Kidney glomerular epithelial cell (primary cell): ENCODE measurements at regions not wholly inside any gene's neighbourhood (a gene's known extent, or its start where the extent isn't known, plus 50 kb on each side); places are given as distances from the start of the nearest gene placed in this dataset.
"Not testable (repeated sequence)": the region's sequence is repeated elsewhere in the genome, so short reads cannot be mapped to it uniquely, and the experiment has no call there.

Experiments
- DNase-seq: peaks from one replicate; lab custom pipeline; 2025; lab: John Stamatoyannopoulos, UW

DNA sequence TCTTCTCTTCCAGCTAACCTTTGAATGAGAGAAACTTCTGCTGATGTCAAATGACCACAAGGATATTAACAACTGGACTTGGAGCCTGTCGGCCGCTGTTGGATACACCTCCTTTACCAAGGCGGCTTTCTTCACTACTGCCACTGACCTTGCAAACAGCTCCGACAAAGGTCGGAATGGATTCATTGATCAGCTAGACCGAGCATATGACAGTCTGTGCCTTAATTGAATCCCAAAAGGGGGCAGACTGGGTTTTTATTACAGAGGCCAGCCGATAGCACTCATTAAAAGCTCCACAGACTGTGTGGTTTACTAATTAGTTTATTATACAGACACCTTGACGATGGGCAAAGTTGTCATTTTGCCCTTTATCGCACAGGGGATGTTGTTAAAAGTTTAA, 394.5 kb downstream of the RERGL start:
- no peak for DNase-seq

DNA sequence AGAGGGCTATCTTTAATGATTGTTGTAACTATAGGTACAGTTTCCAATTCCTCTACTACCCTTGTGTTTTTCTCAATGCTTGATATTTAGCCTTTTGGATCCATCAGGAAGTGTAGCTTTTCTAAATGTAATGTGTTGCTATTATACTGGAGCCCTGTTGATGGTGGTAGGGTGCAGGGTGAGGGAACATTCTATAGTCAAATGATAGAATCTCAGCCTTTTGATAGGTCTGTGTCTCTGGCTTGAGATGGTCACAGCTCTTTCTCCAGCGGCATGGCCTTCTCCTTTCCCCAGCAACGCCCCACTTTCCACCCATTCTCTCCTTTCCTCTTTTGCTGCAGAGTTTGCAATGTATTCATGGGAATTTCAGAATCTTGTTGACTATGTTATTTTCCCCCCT, 398.6 kb downstream of the RERGL start:
- DNase-seq = no peak

DNA sequence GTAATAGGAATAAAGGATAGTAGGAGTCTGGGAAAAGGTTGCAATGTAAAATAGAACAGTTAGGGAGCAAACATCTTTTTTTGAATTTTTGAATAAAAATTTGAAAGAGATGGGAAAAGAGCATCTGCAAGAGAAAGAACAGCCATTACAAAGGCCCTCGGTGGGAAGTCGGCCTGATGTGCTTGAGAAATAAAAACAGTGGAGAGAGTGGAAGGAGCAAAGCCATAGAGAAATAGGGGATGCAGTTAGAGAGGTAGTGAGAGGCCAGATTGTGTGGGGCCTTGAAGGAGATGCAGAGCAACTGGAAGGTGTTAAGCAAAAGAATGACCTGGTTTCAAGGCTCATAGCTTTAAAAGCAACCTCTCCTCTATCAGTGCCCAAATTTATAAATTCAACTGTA, 409.8 kb downstream of the RERGL start:
- DNase-seq = no peak

DNA sequence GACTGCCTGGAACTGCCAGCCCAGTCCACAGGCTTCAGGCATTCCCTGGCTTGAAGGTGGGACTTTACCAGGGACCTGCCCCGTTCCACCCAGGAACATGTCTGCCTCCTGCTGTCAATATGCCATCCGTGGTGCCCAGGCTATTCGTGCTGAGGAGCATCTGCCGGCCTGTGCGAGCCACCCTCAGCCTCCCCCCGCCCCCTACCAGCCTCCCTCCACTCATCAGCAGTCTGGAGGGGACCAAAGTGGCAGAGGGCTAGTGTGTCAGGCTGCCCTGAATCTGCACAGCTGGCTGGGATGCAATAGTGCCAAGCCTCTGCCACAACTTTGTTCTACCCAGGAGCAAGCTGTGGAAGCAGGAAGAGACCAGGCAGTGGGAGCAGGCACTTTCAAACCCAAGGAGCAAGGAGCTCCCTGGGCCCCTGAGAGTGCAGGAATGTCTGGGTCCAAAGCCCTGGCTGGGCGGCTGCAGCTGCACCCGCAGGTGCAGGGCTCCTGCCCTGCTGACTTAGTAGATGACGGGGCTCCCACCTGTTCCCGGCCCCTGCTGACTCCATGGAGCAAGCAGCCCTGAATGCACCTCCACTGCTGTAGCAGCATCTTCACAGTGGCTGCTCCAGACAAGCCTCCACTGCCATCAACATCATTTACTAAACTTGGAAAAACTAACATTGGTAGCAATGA, 423.2 kb downstream of the RERGL start:
- DNase-seq = no peak

DNA sequence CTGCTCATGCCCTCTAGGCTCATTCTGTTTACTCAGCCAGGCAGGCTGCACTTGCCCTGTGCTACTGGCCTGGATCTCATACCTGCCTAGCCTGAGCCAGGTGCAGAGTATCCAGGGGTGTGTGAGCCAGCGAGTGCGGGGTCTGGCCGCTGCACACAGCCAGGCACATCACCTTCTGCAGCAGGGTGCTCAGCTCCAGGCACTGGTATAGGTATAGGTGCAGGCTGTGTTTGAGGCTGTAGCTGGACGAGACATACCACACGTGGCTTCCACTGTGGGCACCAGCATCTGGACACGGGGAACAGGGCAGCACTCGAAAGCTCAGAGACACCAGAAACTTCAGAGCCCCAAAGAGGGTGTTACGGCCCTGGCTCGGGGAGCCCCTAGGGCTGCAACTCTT, 424.2 kb downstream of the RERGL start:
- no peak for DNase-seq

DNA sequence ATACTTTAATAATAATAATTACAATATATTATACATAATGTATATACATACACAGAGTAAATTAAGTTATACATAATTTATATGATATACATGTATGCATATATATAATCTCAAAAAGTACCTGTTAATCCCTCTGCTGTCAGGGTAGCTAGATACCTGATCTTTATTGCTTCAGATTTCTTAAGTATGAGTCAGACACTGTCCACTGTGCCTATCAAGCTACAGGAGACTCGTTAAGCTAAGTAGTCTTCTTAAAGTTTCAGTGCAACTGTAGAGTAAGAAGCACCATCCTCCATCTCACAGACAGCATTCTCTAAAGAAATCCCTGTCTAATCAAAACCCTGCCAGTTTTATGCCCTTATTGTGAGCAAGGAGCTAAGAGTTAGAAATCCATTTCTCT, 428.7 kb downstream of the RERGL start:
- no peak for DNase-seq

DNA sequence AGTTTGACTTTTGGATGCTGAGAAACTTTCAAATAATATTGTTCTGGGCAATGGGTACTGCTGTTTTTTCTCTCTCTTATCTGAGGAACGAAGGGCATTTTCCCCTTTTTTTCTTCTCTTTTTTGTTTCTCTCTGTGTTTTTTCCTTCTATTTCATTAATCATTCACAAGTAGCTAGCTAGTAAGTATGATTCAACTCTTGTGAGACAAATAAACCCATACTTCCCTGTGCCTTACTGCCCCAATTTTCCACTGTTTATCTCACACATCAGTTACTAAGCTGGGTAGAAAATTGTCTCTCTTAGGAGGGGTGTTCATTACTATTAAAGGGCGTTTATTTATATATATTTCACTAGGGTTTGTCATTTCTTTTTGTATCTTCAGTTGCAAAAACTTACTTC, 437.6 kb downstream of the RERGL start:
- peak; percentile 44 for DNase-seq

DNA sequence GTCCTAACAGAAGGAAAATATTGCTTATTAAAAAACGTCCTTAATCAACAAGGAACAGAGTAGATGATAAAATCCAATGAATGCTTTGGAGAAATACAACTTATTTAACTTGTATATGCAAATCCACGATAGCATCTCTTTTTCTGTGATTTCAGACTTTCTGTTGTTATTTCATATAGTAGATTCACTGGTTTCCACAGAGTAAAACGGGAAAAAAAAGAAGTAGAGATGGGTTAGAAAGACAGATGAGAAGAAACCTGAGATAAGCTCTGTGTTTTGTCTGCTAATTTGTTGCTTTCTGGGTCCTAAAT, 447.7 kb downstream of the RERGL start:
- DNase-seq = no peak

DNA sequence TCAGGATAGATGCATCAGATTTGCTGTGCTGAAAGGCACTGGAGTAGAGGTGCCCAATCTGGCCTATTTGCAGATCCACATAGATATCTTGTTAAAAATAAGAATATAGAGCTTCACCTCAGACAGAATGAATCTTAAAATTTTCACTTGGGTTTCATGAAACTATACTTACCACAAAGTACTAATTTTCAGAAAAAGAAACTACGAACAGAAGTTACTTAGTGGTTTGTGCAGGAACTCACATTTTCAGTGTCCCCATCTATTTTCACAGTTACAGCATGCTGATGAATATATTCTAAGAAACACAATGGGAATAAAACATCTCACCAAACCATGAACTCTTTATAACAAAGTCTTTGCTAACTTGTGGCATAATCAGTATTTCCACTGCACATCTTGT, 449.4 kb downstream of the RERGL start:
- no peak for DNase-seq

DNA sequence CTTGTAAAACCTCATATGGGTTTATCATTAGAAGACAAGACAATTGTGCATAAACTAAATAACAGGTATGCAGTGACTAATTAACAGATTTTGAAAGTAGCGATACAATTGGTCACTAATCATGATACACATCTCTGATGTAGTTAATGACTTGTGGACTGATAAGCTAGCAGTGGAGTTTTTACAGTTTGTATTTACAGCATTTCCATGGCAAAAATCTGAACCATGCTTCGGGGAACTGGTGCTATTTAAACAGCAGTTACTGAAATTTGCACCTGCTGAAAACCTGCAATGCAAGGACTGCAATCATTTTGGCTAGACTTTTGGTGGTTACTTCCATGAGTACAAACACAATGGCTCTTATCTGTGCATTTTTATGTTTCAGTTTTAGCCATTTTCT, 471.2 kb downstream of the RERGL start:
- DNase-seq = no peak

DNA sequence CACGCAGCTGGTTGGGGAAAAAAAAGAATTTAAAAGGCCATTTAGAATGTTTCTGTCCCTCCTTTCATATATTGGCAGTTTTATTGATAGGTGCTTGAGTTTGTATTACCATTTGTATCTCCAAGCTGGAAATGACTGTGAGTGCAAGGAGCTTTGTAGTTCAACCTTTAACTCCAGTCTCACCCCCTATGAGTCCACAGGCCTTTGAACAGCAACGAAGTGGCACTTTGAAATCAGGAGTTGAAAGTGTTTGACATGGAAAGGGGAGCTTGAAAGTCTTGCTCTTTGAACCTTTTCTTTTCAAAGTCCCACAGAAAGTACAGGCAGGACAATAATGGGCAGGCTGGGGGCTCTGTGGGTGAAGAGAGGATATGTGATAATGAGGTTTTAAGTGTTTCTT, 480.3 kb downstream of the RERGL start:
- no peak for DNase-seq

DNA sequence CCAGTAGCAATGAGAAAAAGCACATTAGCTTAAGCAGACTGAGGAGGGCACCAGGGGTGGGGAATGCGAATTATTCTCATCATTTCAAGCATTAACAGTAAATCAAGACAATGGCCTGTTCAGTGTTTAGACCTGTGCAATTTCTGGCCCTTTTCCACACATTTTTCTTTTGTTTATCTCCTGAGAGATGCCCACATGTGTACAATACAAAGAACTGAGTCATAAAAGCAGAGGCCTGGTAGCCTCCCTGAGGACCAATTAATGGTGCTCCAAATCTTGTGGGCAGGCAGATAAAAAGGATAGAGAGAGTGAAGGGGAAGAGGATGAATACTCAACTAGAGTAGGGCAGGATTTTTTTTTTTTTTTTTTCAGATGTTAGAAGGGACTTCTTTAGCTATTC, 480.8 kb downstream of the RERGL start:
- DNase-seq = no peak

DNA sequence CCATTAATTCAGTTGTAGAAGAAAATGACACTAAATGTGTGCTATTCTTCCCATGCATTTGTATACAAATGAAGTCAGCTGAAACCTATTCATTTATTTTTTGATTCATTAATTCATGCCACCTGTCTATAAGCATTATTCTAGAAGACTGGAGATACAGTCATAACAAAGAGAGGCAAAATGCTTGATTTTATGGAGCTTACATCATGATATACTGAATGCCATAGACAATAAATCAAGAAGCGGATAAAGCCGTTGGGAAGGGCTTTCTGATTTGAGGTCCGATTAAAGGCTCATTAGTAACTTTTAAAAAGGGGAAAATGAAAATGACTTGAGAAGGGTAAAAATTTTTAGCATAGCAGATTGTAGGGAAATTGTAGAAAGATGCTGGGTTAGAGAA, 494.9 kb downstream of the RERGL start:
- no peak for DNase-seq

DNA sequence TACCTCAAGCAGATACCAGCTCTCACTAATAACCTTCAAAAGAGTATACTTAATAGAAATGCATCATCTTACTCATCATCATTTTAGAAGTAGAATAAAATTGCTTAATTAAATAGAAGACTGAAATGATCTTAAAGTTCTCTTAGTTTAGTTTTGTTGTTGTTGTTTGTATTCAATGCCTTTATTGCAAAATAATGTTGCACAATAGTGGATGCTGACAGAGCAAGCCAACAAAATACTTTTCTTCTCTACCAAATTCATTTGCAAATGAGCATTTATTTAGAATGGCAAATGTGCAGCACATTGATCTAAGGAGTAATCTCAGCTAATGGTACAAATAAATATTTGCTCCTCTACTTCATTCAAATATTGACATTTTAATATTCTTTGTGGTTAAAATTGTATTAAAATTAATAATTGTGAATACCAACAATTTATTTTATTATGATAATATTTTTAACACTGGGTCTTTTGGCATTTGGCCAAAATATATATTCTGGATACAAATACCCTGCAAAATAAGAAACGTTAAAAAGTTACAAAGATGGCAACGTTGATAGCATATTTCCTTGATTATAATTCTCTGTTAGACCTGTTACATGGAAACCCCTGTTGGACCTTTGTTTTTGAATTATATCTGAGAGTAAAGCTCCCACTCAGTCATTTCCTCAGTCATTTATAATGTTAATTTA, 496.1 kb downstream of the RERGL start:
- DNase-seq = no peak

DNA sequence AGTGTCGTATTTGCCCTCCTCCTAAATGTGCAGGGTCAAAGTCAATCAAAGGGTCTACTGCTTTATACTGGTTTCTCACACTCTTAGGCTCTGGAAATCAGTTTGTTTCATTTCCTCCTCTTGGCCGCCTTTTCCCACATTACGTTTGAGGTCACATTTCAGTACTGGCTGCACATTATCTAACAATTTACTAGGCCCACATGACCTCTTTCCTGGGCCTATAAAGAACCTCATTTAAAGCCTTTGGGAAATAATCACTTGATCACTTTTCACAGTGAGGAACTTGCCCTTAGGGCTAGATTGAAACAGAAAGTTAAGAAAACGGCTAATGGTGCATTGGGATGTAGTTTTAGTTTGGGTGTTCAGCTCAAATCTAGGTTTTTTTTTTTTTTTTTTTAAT, 497.5 kb downstream of the RERGL start:
- DNase-seq = no peak

DNA sequence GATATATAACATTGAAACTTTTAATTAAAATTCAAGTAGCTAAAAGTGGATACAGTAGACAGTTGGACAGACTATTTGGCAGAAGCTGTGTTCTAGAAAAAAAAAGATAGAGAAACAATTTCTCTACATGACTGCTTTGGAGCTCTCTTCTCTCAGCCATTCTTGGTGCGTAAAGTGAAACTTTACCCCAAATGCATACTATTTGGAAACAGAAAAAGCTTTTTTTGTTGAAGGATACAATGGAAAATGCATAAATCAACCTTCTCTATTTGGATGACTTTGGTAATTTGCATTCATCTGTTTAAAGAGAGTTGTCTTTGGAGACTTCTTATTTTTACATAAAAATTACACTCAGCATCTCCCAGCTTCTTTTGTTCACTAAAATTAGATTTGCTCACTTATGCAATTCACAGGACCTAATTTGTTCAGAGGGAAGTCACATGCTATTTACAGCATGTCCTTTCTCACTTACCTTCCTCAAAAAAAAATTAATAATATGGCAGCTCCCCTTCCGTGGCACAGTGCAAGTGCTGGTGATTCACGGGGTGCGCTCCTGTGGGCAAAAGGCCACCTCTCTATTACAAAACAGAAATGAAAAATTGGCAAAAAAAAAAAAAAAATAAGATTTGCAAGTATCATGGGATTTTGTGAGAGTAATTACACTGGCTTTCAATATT, 498.9 kb downstream of the RERGL start:
- DNase-seq = no peak

DNA sequence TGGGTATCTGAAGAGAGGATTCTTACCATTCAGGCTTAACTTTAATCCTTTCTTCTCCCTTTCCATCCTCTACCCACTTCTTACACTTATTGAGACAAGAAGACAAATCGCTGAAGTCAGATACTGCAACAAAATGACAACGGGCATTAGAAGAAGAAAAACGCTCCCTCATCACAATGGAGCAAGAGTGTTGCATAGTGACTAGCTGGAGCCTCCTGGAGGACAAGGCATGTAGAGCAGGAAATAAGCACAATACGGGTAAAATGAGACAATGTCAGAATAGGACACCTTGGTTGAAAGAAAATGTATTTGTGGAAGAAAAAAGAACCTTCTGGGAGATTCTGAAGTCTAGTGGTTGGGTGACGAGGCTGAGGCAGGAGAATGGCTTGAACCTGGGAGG, 501.0 kb downstream of the RERGL start:
- no peak for DNase-seq

DNA sequence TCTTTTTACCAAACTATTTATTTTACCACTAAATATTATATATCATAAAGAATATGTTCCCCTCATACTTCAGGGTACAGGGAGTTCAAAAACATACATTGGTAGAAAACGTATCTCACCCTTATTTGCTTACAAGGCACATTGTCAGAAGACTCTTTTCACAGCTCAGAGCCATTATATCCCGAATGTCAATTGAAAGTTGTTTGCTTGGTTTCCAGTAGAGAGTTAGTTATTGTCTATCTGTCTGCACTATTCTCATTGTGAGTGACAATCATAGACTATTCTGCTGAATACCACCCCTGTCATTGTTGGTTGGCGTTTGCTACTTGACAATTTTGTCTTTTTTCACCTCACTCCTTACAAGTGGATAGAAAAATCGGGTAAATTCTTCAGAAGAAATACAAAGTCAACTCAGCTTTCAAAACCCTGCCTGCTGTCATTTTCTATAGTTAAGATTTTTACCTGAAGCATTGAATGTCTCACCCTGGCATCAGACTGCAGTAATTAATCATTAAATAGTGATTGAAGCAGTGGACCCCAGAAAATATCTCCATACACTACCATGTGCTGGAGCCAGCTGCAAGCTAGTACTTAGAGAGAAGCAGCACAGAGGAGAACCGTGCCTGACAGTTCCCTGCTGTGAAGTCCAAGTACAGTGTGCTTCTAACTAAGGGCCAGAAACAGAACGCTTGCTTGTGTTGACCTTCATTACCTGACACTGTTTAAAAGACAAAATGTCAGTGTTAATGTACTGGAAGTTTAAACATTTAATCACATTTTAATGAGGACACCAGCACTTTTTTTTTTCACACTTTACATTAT, 510.6 kb downstream of the RERGL start:
- no peak for DNase-seq

DNA sequence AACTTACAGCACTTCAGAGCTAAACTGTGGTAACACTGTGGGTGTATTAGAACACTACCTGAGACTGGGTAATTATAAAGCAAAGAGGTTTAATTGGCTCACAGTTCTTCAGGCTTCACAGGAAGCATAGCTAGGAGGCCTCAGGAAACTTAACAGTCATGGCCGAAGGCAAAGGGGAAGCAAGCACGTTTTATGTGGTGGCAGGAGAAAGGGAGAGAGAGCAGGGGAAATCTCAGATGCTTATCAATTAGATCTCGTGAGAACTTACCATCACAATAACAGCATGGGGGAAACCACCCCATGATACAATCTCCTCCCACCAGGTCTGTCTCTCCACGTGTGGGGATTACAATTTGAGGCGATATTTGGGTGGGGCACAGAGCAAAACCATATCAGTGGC, 512.6 kb downstream of the RERGL start:
- DNase-seq = no peak

DNA sequence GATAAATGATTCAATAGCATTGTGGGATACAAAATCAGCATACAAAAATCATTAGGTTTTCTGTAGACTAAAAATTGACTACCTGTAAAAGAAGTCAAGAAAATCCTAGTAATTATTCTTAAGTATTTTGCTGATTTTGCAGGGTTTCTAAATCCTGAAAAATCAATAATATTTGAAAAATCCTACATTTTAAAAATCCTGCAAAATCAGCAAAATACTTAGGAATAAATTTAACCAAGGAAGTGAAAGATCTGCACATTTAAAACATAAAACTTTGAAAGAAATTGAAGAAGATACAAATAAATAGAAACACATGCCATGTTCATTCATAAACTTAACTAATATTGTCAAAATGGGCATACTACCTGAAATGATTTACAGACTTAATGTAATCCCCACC, 517.7 kb downstream of the RERGL start:
- DNase-seq = no peak

DNA sequence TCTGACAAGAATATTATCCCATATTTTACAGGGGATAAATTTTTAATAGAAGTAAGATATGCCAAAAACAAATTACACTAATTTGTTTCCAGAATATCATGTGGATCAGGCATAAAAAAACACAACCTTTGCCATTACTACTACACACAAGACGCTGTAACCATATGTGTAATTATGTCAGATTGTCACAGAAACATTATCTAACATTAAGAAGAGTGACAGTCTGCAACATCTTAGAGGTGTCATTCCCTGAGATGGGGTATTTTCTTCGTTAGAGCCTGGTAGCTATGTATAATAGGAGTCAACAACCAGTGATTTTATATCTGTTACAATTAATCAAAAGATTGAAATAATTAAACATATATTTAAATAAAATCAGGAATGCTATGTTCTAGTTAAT, 518.9 kb downstream of the RERGL start:
- DNase-seq = no peak

DNA sequence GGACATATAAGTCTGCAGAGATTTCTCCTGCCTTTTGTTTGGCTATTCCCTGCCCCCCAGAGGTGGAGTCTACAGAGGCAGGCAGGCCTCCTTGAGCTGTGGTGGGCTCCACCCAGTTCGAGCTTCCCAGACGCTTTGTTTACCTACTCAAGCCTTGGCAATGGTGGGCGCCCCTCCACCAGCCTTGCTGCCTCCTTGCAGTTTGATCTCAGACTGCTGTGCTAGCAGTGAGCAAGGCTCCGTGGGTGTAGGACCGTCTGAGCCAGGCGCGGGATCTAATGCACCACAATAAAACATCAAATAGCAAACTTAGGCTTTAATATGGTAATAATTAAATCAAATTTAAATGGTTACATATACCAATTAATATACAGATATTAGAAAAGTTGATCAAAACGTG, 525.4 kb downstream of the RERGL start:
- not testable (repeated sequence) for DNase-seq

DNA sequence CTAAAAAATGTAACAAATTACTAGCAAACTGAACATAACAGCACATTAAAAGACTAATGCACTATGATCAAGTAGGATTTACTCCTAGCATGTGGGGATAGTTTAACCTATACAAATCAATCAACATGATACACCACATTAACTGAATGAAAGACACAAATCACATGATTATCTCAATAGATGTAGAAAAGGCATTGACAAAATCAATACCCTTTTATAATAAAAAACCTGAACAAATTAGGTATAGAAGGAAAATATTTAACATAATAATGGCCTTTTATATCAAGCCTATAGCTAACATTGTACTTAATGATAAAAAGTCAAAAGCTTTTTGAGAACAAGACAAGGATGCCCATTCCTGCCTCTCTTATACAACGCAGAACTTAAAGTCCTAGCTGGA, 540.0 kb downstream of the RERGL start:
- no peak for DNase-seq
